ENCODE measurements at regions not wholly inside any gene's neighbourhood (a gene's known extent, or its start where the extent isn't known, plus 50 kb on each side); places are given as distances from the start of the nearest gene placed in this dataset.

DNA sequence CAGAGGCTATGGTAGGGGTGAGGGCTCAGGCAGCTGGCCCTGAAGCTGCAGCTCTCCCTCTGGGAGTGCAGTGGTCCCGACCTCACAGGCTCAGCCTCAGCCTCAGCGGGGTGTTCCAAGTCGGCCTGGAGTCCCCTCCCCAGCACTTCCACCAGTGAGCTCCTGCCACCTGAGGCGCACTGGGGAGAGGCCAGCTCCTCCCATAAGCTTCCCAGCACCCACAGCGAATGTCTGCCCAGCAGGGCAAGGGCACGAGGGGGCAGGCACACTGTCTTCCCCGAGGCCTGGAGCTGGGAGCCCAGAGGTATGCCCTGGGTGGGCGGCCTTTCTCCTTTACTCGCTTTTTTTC is 53.2 kb upstream of the SLCO4A1 start (continued):
- TF ChIP-seq, protein P1, sequence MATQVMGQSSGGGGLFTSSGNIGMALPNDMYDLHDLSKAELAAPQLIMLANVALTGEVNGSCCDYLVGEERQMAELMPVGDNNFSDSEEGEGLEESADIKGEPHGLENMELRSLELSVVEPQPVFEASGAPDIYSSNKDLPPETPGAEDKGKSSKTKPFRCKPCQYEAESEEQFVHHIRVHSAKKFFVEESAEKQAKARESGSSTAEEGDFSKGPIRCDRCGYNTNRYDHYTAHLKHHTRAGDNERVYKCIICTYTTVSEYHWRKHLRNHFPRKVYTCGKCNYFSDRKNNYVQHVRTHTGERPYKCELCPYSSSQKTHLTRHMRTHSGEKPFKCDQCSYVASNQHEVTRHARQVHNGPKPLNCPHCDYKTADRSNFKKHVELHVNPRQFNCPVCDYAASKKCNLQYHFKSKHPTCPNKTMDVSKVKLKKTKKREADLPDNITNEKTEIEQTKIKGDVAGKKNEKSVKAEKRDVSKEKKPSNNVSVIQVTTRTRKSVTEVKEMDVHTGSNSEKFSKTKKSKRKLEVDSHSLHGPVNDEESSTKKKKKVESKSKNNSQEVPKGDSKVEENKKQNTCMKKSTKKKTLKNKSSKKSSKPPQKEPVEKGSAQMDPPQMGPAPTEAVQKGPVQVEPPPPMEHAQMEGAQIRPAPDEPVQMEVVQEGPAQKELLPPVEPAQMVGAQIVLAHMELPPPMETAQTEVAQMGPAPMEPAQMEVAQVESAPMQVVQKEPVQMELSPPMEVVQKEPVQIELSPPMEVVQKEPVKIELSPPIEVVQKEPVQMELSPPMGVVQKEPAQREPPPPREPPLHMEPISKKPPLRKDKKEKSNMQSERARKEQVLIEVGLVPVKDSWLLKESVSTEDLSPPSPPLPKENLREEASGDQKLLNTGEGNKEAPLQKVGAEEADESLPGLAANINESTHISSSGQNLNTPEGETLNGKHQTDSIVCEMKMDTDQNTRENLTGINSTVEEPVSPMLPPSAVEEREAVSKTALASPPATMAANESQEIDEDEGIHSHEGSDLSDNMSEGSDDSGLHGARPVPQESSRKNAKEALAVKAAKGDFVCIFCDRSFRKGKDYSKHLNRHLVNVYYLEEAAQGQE (IDR thresholded peaks at IDR 0.05; ENCODE audit: low read depth): no peak
- TF ChIP-seq EZH2phosphoT487 (IDR thresholded peaks at IDR 0.05; ENCODE audit: borderline replicate concordance): no peak
- TF ChIP-seq SRF (IDR thresholded peaks at IDR 0.05; ENCODE audit: low read depth): no peak

DNA sequence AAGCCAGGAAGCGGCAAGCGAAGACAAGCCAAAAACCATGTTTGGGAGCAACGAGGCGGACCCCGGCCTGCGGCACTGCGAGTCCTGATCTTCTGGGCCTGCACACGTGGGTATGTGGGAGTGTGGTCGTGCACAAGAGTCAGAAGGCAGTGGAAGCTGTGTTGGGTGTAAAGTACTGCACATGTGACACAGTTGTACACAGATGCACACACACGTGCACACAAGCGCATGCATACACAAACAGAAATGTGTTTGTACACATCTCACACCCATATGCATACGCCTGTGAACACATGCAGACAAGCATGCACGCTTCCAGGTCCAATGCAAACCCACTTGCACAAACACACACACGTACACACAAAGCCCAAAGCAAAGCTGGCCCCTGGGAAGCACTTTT is 52.6 kb upstream of the SLCO4A1 start:
- Histone ChIP-seq H3K4me2 (ENCODE audit: low read length) (peak overlapping the region; percentile 37; the same call in 1 of the 2 replicates), H3K27ac (ENCODE audit: low read depth, low read length) (no peak overlapping the region), H3K36me3 (ENCODE audit: control insufficient read depth in 1 of 2, insufficient read depth in 2 of 2, low read length in 2 of 2) (no peaks in the 10 kb centered on the region), H3K9ac (ENCODE audit: low read length) (no peak overlapping the region), H2AFZ (ENCODE audit: low read depth, low read length, poor library complexity, severe bottlenecking) (no peak overlapping the region), H3K4me3 (replicated peaks in 1 of 2; ENCODE audit: low read depth in 1 of 2, low read length in 2 of 2) (no peak overlapping the region), H3K4me1 (ENCODE audit: control insufficient read depth in 1 of 2, insufficient read depth in 2 of 2, low read length in 2 of 2) (peaks cover 0 to 15% of the 10 kb centered on the region in 2 experiments; a peak in 2 of 4 replicates), H3K9me3 (ENCODE audit: control insufficient read depth in 1 of 2, insufficient read depth in 1 of 2, low read depth in 1 of 2, low read length in 2 of 2) (no peaks in the 10 kb centered on the region), H4K20me1 (ENCODE audit: insufficient read depth) (no peaks in the 10 kb centered on the region), H3K79me2 (ENCODE audit: insufficient read depth, low read length) (no peaks in the 10 kb centered on the region), H3K9me2 (ENCODE audit: insufficient read depth) (no peaks in the 10 kb centered on the region), H3K27me3 (ENCODE audit: insufficient read depth, low read length) (peaks cover 4% of the 10 kb centered on the region; the same call in 1 of the 2 replicates)
- ChIA-PET RAD21 (ENCODE audit: low non-redundant PET in 1 of 2, low total read pairs in 2 of 2, uncharacterized antibody in 2 of 2, unreplicated experiment in 2 of 2) (no interaction called here), POLR2A (no interaction called here), CTCF (no interaction called here)
- TF ChIP-seq TCF7L2 (IDR thresholded peaks at IDR 0.05; ENCODE audit: borderline replicate concordance, extremely low read depth, insufficient read depth, insufficient read length): no peak
- TF ChIP-seq SP1 (IDR thresholded peaks at IDR 0.05; ENCODE audit: low read depth): no peak
- TF ChIP-seq RAD21 (IDR thresholded peaks at IDR 0.05; ENCODE audit: low read depth): no peak
- no peak for TF ChIP-seq ZFX (IDR thresholded peaks at IDR 0.05)
- ATAC-seq (no peak), DNase-seq (ENCODE audit: low read depth, low spot score) (no peak)
- intact Hi-C loops (cut with micrococcal nuclease): no loop called here
- no TSS peak for BruUV-seq (replicated peaks)
